Transverse colon (tissue), 4 donors: ENCODE measurements at regions not wholly inside any gene's neighbourhood (a gene's known extent, or its start where the extent isn't known, plus 50 kb on each side); places are given as distances from the start of the nearest gene placed in this dataset.
A peak's percentile ranks its signal among the peaks of the same experiment; 100 is the strongest.
"Not testable (repeated sequence)": the region's sequence is repeated elsewhere in the genome, so short reads cannot be mapped to it uniquely, and the experiment has no call there.

Source experiments
- DNase-seq: peaks from one replicate; pipeline ENCODE4 v3.0.0-alpha.2; 2019
- H3K27ac ChIP-seq, 4 donors: fragments of 200-600 bp; sonication (generic); 2 replicates each; pipeline ENCODE4 v1.5.1; 2016 to 2018; ENCODE audit warnings: inconsistent platforms in 4 of 4
- H3K27me3 ChIP-seq: fragments of 200-600 bp; sonication (generic); 2 replicates; pipeline ENCODE4 v1.5.1; 2017; ENCODE audit warnings: inconsistent platforms
- H3K36me3 ChIP-seq, 4 donors: fragments of 200-600 bp; sonication (generic); 2 replicates each; pipeline ENCODE4 v1.5.1; 2017 to 2019; ENCODE audit warnings: inconsistent platforms in 4 of 4
- H3K4me1 ChIP-seq, 4 donors: fragments of 200-600 bp; sonication (generic); 2 replicates each; pipeline ENCODE4 v1.5.1; 2017 to 2020; ENCODE audit warnings: inconsistent platforms in 4 of 4
- H3K4me3 ChIP-seq, 4 donors: fragments of 200-600 bp; sonication (generic); 1 replicate in 1 of 4; 2 replicates in 3 of 4; pipeline versions ENCODE4 v1.5.1 to v1.6.1; 2017 to 2019; ENCODE audit warnings: inconsistent platforms in 4 of 4
- H3K9me3 ChIP-seq, 2 donors: fragments of 200-600 bp; sonication (generic); 2 replicates each; pipeline ENCODE4 v1.5.1; 2017 to 2019; ENCODE audit warnings: inconsistent platforms in 2 of 2
- EP300 ChIP-seq: sonication (generic); formaldehyde crosslinking; IDR thresholded peaks from one replicate; pipeline ENCODE4 v1.6.1; 2017; ENCODE audit warnings: antibody characterized with exemption, low read depth
- POLR2A ChIP-seq: fragments of 450-650 bp; IDR thresholded peaks from one replicate; pipeline ENCODE4 v1.6.1; 2016; ENCODE audit warnings: antibody characterized with exemption, mild to moderate bottlenecking, moderate library complexity
- POLR2AphosphoS5 ChIP-seq, 3 donors: sonication (generic); formaldehyde crosslinking; IDR thresholded peaks; one replicate each; pipeline ENCODE4 v1.6.1; 2016; ENCODE audit warnings: antibody characterized with exemption in 3 of 3
- WGBS, 2 donors: methylation state at CpG; one replicate each; pipeline ENCODE4 v1.1.5; 2018; ENCODE audit warnings: low coverage in 1 of 2; 5-methylcytosine and 5-hydroxymethylcytosine counted together
- in situ Hi-C, 4 donors: fragments of 200-750 bp; cut with MboI; loops; one replicate each; pipeline versions ENCODE4 v1.15.0 to v1.15.1; 2017; ENCODE audit warnings: low sequenced_read_pairs in 3 of 4, low pct_ligation_motif_present in 1 of 4, low pct_unique_long_range_greater_than_20kb in 1 of 4
- intact Hi-C: fragments of 100-400 bp; cut with DNase I; formaldehyde crosslinking; loops from one replicate; pipeline ENCODE4 v1.15.1; 2023; ENCODE audit warnings: low total_unique reads
- TF ChIP-seq, protein P1 (sequence below), 5 experiments: fragments of 200-600 bp in 3 of 5; fragments of 450-650 bp in 2 of 5; sonication (generic) in 3 of 5; IDR thresholded peaks; 1 replicate in 2 of 5; 2 replicates in 3 of 5; pipeline ENCODE4 v1.5.1; 2016 to 2017; ENCODE audit warnings: antibody characterized with exemption in 5 of 5, inconsistent platforms in 3 of 5, mild to moderate bottlenecking in 2 of 5, moderate library complexity in 1 of 5

GRCh38 chr18:51350081-51350480, 152.6 kb upstream of the MEX3C start:
- intact Hi-C loops (no loop called here), in situ Hi-C loops (no loop called here)
- WGBS, 2 donors: 27 to 52% methylated on average over 2 of the region's 2 CpGs
- Histone ChIP-seq H3K4me1 (no peaks in the 10 kb centered on the region), H3K4me3 (no peak overlapping the region), H3K27ac (no peak overlapping the region), H3K36me3 (no peaks in the 10 kb centered on the region), H3K9me3 (no peaks in the 10 kb centered on the region), H3K27me3 (no peaks in the 10 kb centered on the region)
- no peak for DNase-seq
- TF ChIP-seq EP300 (no peak), POLR2AphosphoS5 (IDR thresholded peaks at IDR 0.05) (no peak), POLR2A (no peak)
- TF ChIP-seq, protein P1, sequence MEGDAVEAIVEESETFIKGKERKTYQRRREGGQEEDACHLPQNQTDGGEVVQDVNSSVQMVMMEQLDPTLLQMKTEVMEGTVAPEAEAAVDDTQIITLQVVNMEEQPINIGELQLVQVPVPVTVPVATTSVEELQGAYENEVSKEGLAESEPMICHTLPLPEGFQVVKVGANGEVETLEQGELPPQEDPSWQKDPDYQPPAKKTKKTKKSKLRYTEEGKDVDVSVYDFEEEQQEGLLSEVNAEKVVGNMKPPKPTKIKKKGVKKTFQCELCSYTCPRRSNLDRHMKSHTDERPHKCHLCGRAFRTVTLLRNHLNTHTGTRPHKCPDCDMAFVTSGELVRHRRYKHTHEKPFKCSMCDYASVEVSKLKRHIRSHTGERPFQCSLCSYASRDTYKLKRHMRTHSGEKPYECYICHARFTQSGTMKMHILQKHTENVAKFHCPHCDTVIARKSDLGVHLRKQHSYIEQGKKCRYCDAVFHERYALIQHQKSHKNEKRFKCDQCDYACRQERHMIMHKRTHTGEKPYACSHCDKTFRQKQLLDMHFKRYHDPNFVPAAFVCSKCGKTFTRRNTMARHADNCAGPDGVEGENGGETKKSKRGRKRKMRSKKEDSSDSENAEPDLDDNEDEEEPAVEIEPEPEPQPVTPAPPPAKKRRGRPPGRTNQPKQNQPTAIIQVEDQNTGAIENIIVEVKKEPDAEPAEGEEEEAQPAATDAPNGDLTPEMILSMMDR (IDR thresholded peaks at IDR 0.05): no peak

DNA sequence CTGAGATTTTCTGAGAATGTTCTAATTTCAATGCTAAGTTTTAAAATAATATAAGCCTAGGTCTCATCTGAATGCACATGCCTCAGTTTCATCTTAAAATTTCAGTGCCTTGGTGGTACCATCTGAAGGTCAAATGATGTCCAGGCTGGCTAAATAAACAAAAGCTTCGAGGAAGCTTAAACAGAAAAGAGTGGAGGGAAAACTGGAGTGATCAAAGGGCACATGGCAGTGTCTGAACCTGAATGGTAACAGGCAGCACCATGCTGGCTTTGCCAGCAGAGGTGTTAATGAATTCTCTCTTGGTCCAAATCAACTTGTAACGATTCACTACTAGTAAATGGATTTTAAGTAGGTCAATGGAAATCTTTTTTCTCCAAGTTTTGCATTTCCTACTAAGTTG, 158.4 kb upstream of the MEX3C start:
- no peaks in the 10 kb centered on the region for H3K4me1 ChIP-seq
- no peaks in the 10 kb centered on the region for H3K9me3 ChIP-seq
- no peaks in the 10 kb centered on the region for H3K27me3 ChIP-seq
- intact Hi-C loops (no loop called here), in situ Hi-C loops (no loop called here)
- TF ChIP-seq POLR2AphosphoS5 (IDR thresholded peaks at IDR 0.05) (no peak), EP300 (no peak), POLR2A (no peak)
- TF ChIP-seq, protein P1 (IDR thresholded peaks at IDR 0.05): no peak
- no peak overlapping the region for H3K27ac ChIP-seq
- H3K36me3 ChIP-seq: no peaks in the 10 kb centered on the region
- no peak for DNase-seq
- H3K4me3 ChIP-seq: no peak overlapping the region
- 37 to 47% methylated on average over 2 of the region's 2 CpGs for whole genome bisulfite sequencing, 2 donors

DNA sequence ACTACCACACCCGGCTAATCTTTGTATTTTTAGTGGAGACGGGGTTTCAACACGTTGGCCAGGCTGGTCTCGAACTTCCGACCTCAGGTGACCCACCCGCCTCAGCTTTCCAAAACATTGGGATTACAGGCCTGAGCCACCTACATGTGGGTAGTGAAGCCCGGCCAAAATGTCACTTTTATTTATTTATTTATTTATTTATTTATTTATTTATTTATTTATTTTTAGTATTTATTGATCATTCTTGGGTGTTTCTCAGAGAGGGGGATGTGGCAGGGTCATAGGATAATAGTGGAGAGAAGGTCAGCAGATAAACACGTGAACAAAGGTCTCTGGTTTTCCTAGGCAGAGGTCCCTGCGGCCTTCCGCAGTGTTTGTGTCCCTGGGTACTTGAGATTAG, 162.8 kb upstream of the MEX3C start:
- 80 to 88% methylated on average over 6 to 8 of the region's 10 CpGs for WGBS, 2 donors
- H3K4me3 ChIP-seq, H3K27ac ChIP-seq, H3K4me1 ChIP-seq, H3K9me3 ChIP-seq, in situ Hi-C loops, intact Hi-C loops, DNase-seq, H3K27me3 ChIP-seq, H3K36me3 ChIP-seq: not testable (repeated sequence)

- H3K4me1 ChIP-seq: peaks cover 0 to 3% (median 0%) of the 10 kb centered on the region in 4 donors
- 54 to 68% methylated on average over 6 of the region's 6 CpGs for WGBS, 2 donors
- H3K27me3 ChIP-seq: no peaks in the 10 kb centered on the region
- H3K4me3 ChIP-seq: no peak overlapping the region
- no peaks in the 10 kb centered on the region for H3K9me3 ChIP-seq
- intact Hi-C loops (no loop called here), in situ Hi-C loops (no loop called here)
- no peaks in the 10 kb centered on the region for H3K36me3 ChIP-seq
- DNase-seq: no peak
- TF ChIP-seq EP300 (peak; percentile 18), POLR2A (no peak), POLR2AphosphoS5 (IDR thresholded peaks at IDR 0.05) (peak in 1 of 3 donors; percentile 15)
- peak overlapping the region in 2 of 4 donors; percentile 16 to 48 for H3K27ac ChIP-seq
Observed at GRCh38 chr18:51361130-51361860, 163.8 kb upstream of the MEX3C start.

- 25 to 38% methylated on average over 1 of the region's 1 CpG for WGBS, 2 donors
- no peaks in the 10 kb centered on the region for H3K36me3 ChIP-seq
- H3K27me3 ChIP-seq: no peaks in the 10 kb centered on the region
- H3K27ac ChIP-seq: no peak overlapping the region
- H3K9me3 ChIP-seq: no peaks in the 10 kb centered on the region
- peaks cover 0 to 3% (median 0%) of the 10 kb centered on the region in 4 donors for H3K4me1 ChIP-seq
- TF ChIP-seq EP300 (no peak), POLR2AphosphoS5 (IDR thresholded peaks at IDR 0.05) (no peak), POLR2A (no peak)
- TF ChIP-seq, protein P1 (IDR thresholded peaks at IDR 0.05): no peak
- intact Hi-C loops: no loop called here
- in situ Hi-C loops: no loop called here
- H3K4me3 ChIP-seq: no peak overlapping the region
- no peak for DNase-seq
Observed at GRCh38 chr18:51363384-51363783, 165.9 kb upstream of the MEX3C start.
